Endodermal cell (in vitro differentiated cells): ENCODE measurements at regions not wholly inside any gene's neighbourhood (a gene's known extent, or its start where the extent isn't known, plus 50 kb on each side); places are given as distances from the start of the nearest gene placed in this dataset.

ENCODE experiments used
- DNase-seq: peaks from one replicate; pipeline ENCODE4 v3.0.0-alpha.2; 2017
- H3K27ac ChIP-seq: 2 replicates; pipeline ENCODE4 v1.5.1; 2013; ENCODE audit warnings: mild to moderate bottlenecking, low read depth, low read length, moderate library complexity
- H3K27me3 ChIP-seq: 2 replicates; pipeline ENCODE4 v1.6.1; 2013; ENCODE audit warnings: mild to moderate bottlenecking, low read length, moderate library complexity; ENCODE audit not compliant: insufficient read depth, control insufficient read depth, poor library complexity, severe bottlenecking
- H3K36me3 ChIP-seq: 2 replicates; pipeline ENCODE4 v1.7.0; 2013; ENCODE audit warnings: mild to moderate bottlenecking, low read length, moderate library complexity; ENCODE audit not compliant: control insufficient read depth, insufficient read depth
- H3K4me1 ChIP-seq: one replicate; pipeline ENCODE4 v1.7.0; 2013; ENCODE audit warnings: low read length; ENCODE audit not compliant: control insufficient read depth, insufficient read depth
- H3K4me3 ChIP-seq: 2 replicates; pipeline ENCODE4 v1.5.1; 2013; ENCODE audit warnings: mild to moderate bottlenecking, low read length, moderate library complexity
- H3K9ac ChIP-seq: 2 replicates; pipeline ENCODE4 v1.6.1; 2013; ENCODE audit warnings: mild to moderate bottlenecking, low read length, moderate library complexity; ENCODE audit not compliant: poor library complexity, severe bottlenecking; ENCODE audit errors: extremely low read depth
- H3K9me3 ChIP-seq: 2 replicates; pipeline ENCODE4 v1.6.1; 2013; ENCODE audit warnings: mild to moderate bottlenecking, low read length, moderate library complexity; ENCODE audit not compliant: control insufficient read depth
- H3K27ac Mint-ChIP-seq: 2 replicates; pipeline ENCODE4 v1.8.0; 2020; ENCODE audit warnings: mixed read lengths
- H3K27me3 Mint-ChIP-seq: 2 replicates; pipeline ENCODE4 v1.8.0; 2021; ENCODE audit warnings: mild to moderate bottlenecking, mixed read lengths; ENCODE audit not compliant: insufficient read depth
- H3K36me3 Mint-ChIP-seq: 2 replicates; pipeline ENCODE4 v1.8.0; 2020; ENCODE audit warnings: low read depth, mixed read lengths
- H3K4me1 Mint-ChIP-seq: 2 replicates; pipeline ENCODE4 v1.8.0; 2020; ENCODE audit warnings: mixed read lengths
- H3K4me3 Mint-ChIP-seq: 2 replicates; pipeline ENCODE4 v1.8.0; 2020; ENCODE audit warnings: mild to moderate bottlenecking, moderate library complexity, mixed read lengths
- H3K9me3 Mint-ChIP-seq: 2 replicates; pipeline ENCODE4 v1.8.0; 2020; ENCODE audit warnings: mild to moderate bottlenecking, mixed read lengths
- WGBS, 2 experiments: methylation state at CpG; one replicate each; pipeline versions ENCODE4 v1.1.5 to v1.1.7; 2013; ENCODE audit warnings: missing lambda C conversion rate in 2 of 2, mixed read lengths in 1 of 2; ENCODE audit not compliant: insufficient coverage in 1 of 2, insufficient read length in 1 of 2; 5-methylcytosine and 5-hydroxymethylcytosine counted together
- TF ChIP-seq, protein P1 (sequence below): fragments of 200-600 bp; sonication (generic); conservative IDR thresholded peaks from 2 replicates; pipeline ENCODE4 v1.5.0; 2021; ENCODE audit warnings: antibody characterized with exemption, mild to moderate bottlenecking

DNA sequence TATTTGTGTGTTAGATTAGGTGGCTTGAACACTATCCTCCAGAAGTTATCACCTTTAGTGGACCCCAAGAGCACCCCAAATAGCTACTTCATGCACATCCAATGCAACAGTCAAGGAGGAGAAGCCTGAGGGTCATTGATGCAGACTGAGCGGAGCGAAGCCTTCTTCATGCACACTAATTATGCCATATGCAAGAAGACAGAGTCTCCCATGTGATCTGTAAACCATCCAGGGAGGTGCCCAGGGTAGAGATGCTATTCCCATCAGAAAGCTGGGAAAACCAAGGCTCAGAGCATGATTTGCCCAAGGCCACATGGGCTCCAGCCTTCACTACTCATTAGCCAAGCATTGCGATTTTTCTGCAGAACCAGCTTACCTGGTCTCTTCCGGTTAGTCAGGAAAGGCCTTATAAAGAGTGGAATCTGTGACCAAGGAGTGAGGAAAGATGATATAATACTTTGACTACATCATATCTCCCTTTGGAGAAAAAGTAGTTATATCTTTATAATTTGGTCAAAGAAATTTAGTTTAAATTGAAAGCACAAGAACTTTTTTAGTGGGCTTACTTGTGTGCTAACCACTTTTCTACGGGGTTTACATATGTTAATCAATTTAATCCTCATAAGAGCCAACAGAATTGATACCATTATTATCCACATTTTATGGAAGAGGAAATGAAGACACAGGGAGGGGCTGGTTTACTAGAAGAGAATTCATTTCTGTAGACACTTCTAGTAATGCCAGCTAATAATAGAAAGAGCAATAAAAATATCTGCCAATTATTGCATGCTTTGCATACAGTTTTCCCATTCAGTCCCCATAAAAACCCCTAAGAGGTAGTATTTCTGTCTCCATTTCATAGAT is 220.0 kb downstream of the ESM1 start:
- Mint-ChIP-seq H3K4me3 (no peak overlapping the region), H3K9me3 (no peaks in the 10 kb centered on the region), H3K4me1 (peaks cover 8% of the 10 kb centered on the region), H3K36me3 (no peaks in the 10 kb centered on the region), H3K27ac (no peak overlapping the region), H3K27me3 (no peaks in the 10 kb centered on the region)
- H3K9me3 ChIP-seq: no peaks in the 10 kb centered on the region
- H3K36me3 ChIP-seq: no peaks in the 10 kb centered on the region
- H3K4me3 ChIP-seq: no peak overlapping the region
- DNase-seq: no peak
- no peak overlapping the region for H3K9ac ChIP-seq
- WGBS, 2 experiments: 93 to 100% methylated on average over 1 to 5 of the region's 5 CpGs
- H3K27ac ChIP-seq: no peak overlapping the region
- TF ChIP-seq, protein P1, sequence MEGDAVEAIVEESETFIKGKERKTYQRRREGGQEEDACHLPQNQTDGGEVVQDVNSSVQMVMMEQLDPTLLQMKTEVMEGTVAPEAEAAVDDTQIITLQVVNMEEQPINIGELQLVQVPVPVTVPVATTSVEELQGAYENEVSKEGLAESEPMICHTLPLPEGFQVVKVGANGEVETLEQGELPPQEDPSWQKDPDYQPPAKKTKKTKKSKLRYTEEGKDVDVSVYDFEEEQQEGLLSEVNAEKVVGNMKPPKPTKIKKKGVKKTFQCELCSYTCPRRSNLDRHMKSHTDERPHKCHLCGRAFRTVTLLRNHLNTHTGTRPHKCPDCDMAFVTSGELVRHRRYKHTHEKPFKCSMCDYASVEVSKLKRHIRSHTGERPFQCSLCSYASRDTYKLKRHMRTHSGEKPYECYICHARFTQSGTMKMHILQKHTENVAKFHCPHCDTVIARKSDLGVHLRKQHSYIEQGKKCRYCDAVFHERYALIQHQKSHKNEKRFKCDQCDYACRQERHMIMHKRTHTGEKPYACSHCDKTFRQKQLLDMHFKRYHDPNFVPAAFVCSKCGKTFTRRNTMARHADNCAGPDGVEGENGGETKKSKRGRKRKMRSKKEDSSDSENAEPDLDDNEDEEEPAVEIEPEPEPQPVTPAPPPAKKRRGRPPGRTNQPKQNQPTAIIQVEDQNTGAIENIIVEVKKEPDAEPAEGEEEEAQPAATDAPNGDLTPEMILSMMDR: no peak
- no peaks in the 10 kb centered on the region for H3K27me3 ChIP-seq
- H3K4me1 ChIP-seq: peaks cover 10% of the 10 kb centered on the region

DNA sequence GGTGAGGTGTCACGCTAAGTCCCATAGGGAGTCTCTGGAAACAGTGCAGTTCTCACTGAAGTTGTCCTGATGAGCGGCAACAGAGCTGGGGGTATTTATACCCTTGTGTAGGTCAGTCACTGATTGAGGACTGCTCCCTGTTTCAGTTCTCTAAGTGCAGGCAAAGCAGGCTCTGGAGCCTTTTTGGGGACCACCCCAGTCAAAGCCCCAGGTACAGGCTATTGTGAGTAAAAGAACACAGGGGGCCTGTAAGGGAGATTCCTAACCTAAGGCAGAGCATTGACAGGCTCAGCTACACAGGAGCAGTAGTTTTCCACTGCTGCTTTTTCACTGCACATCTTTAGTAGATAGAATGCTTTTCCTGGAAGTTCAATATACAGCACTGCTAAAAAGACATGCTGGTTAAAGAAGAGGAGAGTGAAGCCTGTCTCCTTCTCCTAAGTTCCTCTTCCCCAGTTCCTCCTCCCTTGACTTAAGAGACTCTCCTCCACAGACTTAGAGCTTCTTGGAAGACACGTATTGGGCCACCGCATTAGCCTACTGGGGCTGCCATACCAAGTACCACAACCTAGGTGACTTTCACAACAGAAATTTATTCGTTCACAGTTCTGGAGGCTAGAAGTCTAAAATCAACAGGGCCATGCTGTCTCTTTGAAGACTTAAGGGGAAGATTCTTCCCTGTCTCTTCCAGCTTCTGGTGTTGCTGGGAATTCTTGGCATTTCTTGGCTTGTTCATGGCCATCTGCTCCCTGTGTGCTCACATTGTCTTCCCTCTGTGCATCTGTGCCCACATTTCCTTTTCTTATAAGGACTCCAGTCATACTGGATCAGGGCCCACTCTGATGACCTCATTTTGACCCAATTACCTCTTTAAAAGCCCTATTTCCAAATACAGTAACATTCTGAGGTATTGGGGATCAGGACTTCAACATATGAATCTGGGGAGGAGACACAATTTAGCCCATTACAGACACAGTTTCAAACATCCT is 221.0 kb downstream of the ESM1 start:
- H3K27me3 Mint-ChIP-seq: no peaks in the 10 kb centered on the region
- H3K4me3 ChIP-seq: no peak overlapping the region
- TF ChIP-seq, protein P1: no peak
- no peaks in the 10 kb centered on the region for H3K36me3 Mint-ChIP-seq
- H3K4me1 Mint-ChIP-seq: peaks cover 4% of the 10 kb centered on the region
- no peaks in the 10 kb centered on the region for H3K9me3 Mint-ChIP-seq
- H3K27ac ChIP-seq: no peak overlapping the region
- 75 to 80% methylated on average over 5 of the region's 5 CpGs for WGBS, 2 experiments
- H3K27ac Mint-ChIP-seq: no peak overlapping the region
- peaks cover 3% of the 10 kb centered on the region for H3K4me1 ChIP-seq
- no peak overlapping the region for H3K4me3 Mint-ChIP-seq
- H3K36me3 ChIP-seq: no peaks in the 10 kb centered on the region
- no peak overlapping the region for H3K9ac ChIP-seq
- no peaks in the 10 kb centered on the region for H3K27me3 ChIP-seq
- H3K9me3 ChIP-seq: no peaks in the 10 kb centered on the region
- DNase-seq: no peak

DNA sequence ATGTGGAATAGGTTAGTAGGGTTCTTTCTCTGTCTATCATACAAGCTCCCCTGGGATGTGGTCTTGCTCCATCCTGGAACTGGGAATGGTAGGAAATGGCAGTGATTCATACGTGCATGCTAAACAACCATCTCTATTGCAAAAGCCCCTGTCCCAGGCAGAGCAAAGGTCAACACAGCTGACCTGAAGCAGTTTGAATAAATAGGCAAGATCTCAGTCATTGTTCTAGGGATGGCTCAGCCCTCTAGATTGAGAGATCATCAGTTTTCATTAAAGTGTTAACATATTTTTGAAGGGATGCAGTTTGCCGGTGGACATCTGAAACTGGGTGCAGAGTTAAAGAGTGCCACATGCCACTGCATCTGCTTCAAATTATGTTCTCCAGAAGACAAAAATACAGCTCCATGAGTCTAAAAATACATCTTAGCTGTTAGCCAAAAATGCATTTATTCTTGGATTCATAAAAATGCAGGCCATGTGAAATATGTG is 224.1 kb downstream of the ESM1 start:
- H3K27me3 ChIP-seq: no peaks in the 10 kb centered on the region
- peaks cover 15% of the 10 kb centered on the region for H3K27me3 Mint-ChIP-seq
- 80 to 93% methylated on average over 2 of the region's 2 CpGs for WGBS, 2 experiments
- DNase-seq: no peak
- no peak overlapping the region for H3K9ac ChIP-seq
- H3K4me1 Mint-ChIP-seq: no peaks in the 10 kb centered on the region
- no peak overlapping the region for H3K27ac ChIP-seq
- H3K36me3 ChIP-seq: no peaks in the 10 kb centered on the region
- no peaks in the 10 kb centered on the region for H3K9me3 ChIP-seq
- H3K9me3 Mint-ChIP-seq: no peaks in the 10 kb centered on the region
- no peak overlapping the region for H3K4me3 Mint-ChIP-seq
- H3K4me1 ChIP-seq: no peaks in the 10 kb centered on the region
- no peak overlapping the region for H3K4me3 ChIP-seq
- H3K36me3 Mint-ChIP-seq: no peaks in the 10 kb centered on the region
- TF ChIP-seq, protein P1: no peak
- no peak overlapping the region for H3K27ac Mint-ChIP-seq
